ENCODE measurements at regions not wholly inside any gene's neighbourhood (a gene's known extent, or its start where the extent isn't known, plus 50 kb on each side); places are given as distances from the start of the nearest gene placed in this dataset.

DNA sequence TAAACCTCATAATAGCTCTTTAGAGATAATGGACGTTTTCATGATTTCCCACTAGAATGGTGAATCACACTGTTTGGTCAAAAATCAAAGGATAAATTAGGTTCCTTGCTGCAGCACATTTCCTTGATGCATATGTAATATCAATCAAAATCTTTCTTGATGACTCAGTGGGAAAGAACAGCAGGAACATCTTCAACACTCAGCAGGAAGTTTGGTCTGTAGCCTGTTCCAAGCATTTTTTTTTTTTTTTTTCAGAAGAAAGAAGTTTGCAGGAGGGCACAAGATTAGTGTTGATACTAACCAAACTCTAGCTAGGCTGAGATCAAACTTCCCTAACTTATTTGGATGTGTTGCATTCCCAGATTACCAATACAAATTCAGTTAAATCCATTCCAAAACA lies 1529.8 kb downstream of the FAM181B start:
- Histone ChIP-seq H3K27me3 (ENCODE audit: control insufficient read depth, insufficient read depth, low read length, poor library complexity, severe bottlenecking) (no peaks in the 10 kb centered on the region), H3K9ac (ENCODE audit: extremely low read depth, low read length, poor library complexity, severe bottlenecking) (no peak overlapping the region), H3K9me3 (ENCODE audit: control insufficient read depth, low read length) (peaks cover 12% of the 10 kb centered on the region), H3K4me3 (ENCODE audit: low read length) (no peak overlapping the region), H3K4me1 (ENCODE audit: control insufficient read depth, insufficient read depth, low read length) (no peaks in the 10 kb centered on the region), H3K27ac (ENCODE audit: low read depth, low read length) (no peak overlapping the region), H3K36me3 (ENCODE audit: control insufficient read depth, insufficient read depth, low read length) (no peaks in the 10 kb centered on the region)
- no peak overlapping the region for H3K4me3 Mint-ChIP-seq
- H3K4me1 Mint-ChIP-seq = no peaks in the 10 kb centered on the region
- H3K27me3 Mint-ChIP-seq (ENCODE audit: insufficient read depth) = no peaks in the 10 kb centered on the region
- WGBS, 2 experiments (ENCODE audit: insufficient coverage in 1 of 2, insufficient read length in 1 of 2) = 68% methylated on average over 1 of the region's 1 CpG; no CpG with 5 or more reads in 1 of the 2 experiments
- H3K9me3 Mint-ChIP-seq = peaks cover 25% of the 10 kb centered on the region
- TF ChIP-seq, protein P1, sequence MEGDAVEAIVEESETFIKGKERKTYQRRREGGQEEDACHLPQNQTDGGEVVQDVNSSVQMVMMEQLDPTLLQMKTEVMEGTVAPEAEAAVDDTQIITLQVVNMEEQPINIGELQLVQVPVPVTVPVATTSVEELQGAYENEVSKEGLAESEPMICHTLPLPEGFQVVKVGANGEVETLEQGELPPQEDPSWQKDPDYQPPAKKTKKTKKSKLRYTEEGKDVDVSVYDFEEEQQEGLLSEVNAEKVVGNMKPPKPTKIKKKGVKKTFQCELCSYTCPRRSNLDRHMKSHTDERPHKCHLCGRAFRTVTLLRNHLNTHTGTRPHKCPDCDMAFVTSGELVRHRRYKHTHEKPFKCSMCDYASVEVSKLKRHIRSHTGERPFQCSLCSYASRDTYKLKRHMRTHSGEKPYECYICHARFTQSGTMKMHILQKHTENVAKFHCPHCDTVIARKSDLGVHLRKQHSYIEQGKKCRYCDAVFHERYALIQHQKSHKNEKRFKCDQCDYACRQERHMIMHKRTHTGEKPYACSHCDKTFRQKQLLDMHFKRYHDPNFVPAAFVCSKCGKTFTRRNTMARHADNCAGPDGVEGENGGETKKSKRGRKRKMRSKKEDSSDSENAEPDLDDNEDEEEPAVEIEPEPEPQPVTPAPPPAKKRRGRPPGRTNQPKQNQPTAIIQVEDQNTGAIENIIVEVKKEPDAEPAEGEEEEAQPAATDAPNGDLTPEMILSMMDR (conservative IDR thresholded peaks at IDR 0.05) = no peak
- no peak for DNase-seq
- H3K27ac Mint-ChIP-seq = no peak overlapping the region
- H3K36me3 Mint-ChIP-seq (ENCODE audit: low read depth) = peaks cover 2% of the 10 kb centered on the region

GRCh38 chr11:81197396-81197795 lies 1536.3 kb downstream of the FAM181B start:
- no peak for DNase-seq
- 89 to 93% methylated on average over 3 of the region's 3 CpGs for WGBS, 2 experiments (ENCODE audit: insufficient coverage in 1 of 2, insufficient read length in 1 of 2)

DNA sequence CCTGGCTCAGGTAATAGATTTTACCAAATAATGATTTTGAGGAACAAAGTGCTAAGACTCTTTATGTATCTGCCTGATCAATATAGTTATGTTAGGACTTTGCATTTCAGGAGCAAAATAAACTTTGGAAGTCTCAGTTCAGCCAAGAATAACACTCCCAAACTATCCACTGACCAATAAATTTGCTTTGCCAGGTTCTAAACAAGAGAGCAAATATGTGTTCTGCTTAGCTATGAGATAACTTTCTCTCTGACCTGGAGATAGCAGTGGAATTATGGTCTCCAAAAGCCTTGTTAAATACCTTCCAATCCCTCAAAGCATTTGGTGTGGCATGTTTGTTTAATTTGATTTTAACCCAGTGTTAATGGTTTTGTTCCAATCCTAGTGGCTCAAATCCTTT lies 1541.1 kb downstream of the FAM181B start:
- H3K9ac ChIP-seq (ENCODE audit: extremely low read depth, low read length, poor library complexity, severe bottlenecking) = no peak overlapping the region
- H3K27me3 ChIP-seq (ENCODE audit: control insufficient read depth, insufficient read depth, low read length, poor library complexity, severe bottlenecking) = peaks cover 11% of the 10 kb centered on the region
- Mint-ChIP-seq H3K27ac (no peak overlapping the region), H3K27me3 (ENCODE audit: insufficient read depth) (peaks cover 6% of the 10 kb centered on the region), H3K9me3 (peaks cover 27% of the 10 kb centered on the region), H3K4me1 (peaks cover 9% of the 10 kb centered on the region), H3K36me3 (ENCODE audit: low read depth) (no peaks in the 10 kb centered on the region), H3K4me3 (no peak overlapping the region)
- DNase-seq = no peak
- H3K36me3 ChIP-seq (ENCODE audit: control insufficient read depth, insufficient read depth, low read length) = no peaks in the 10 kb centered on the region
- H3K9me3 ChIP-seq (ENCODE audit: control insufficient read depth, low read length) = peaks cover 22% of the 10 kb centered on the region
- no peak overlapping the region for H3K27ac ChIP-seq (ENCODE audit: low read depth, low read length)
- peak overlapping the region; percentile 23 for H3K4me3 ChIP-seq (ENCODE audit: low read length)
- TF ChIP-seq, protein P1 (conservative IDR thresholded peaks at IDR 0.05) = no peak
- H3K4me1 ChIP-seq (ENCODE audit: control insufficient read depth, insufficient read depth, low read length) = no peaks in the 10 kb centered on the region

More at GRCh38 chr11:81197396-81197795, 1536.3 kb downstream of the FAM181B start:
- peaks cover 42% of the 10 kb centered on the region for H3K9me3 Mint-ChIP-seq
- H3K27ac ChIP-seq (ENCODE audit: low read depth, low read length) = no peak overlapping the region
- H3K36me3 Mint-ChIP-seq (ENCODE audit: low read depth) = no peaks in the 10 kb centered on the region
- no peaks in the 10 kb centered on the region for H3K4me1 ChIP-seq (ENCODE audit: control insufficient read depth, insufficient read depth, low read length)
- H3K9me3 ChIP-seq (ENCODE audit: control insufficient read depth, low read length) = peaks cover 36% of the 10 kb centered on the region
- H3K4me1 Mint-ChIP-seq = peaks cover 6% of the 10 kb centered on the region
- no peak overlapping the region for H3K9ac ChIP-seq (ENCODE audit: extremely low read depth, low read length, poor library complexity, severe bottlenecking)
- no peak overlapping the region for H3K4me3 ChIP-seq (ENCODE audit: low read length)
- peaks cover 11% of the 10 kb centered on the region for H3K27me3 ChIP-seq (ENCODE audit: control insufficient read depth, insufficient read depth, low read length, poor library complexity, severe bottlenecking)
- no peaks in the 10 kb centered on the region for H3K36me3 ChIP-seq (ENCODE audit: control insufficient read depth, insufficient read depth, low read length)
- TF ChIP-seq, protein P1 (conservative IDR thresholded peaks at IDR 0.05) = peak; percentile 30
- no peak overlapping the region for H3K27ac Mint-ChIP-seq
- peaks cover 8% of the 10 kb centered on the region for H3K27me3 Mint-ChIP-seq (ENCODE audit: insufficient read depth)
- no peak overlapping the region for H3K4me3 Mint-ChIP-seq

Data from endodermal cell (in vitro differentiated cells).